ENCODE measurements at regions not wholly inside any gene's neighbourhood (a gene's known extent, or its start where the extent isn't known, plus 50 kb on each side); places are given as distances from the start of the nearest gene placed in this dataset.
A peak's percentile ranks its signal among the peaks of the same experiment; 100 is the strongest.

GRCh38 chr2:216320852-216321251, 51.4 kb downstream of the MARCHF4 start:
- DNase-seq, result no peak

DNA sequence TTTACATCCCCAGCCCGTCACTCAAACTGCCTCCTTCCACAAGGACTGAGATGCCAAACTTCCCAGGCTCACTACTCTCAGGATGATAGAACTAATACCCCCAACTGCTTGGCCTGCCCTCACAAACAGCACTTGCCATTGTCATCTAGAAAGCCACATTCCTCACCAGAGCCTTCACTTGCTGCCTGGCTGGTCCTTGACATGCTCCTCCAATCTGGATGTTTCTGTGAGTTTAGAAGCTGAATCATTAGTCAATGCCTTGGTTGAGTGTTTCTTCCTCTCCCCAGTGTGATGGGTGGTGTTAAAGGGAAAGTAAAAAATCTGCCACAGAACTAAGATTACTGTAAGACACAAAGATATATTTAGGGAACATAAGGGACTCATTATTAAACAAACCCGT, 52.5 kb downstream of the MARCHF4 start:
- DNase-seq, result no peak

DNA sequence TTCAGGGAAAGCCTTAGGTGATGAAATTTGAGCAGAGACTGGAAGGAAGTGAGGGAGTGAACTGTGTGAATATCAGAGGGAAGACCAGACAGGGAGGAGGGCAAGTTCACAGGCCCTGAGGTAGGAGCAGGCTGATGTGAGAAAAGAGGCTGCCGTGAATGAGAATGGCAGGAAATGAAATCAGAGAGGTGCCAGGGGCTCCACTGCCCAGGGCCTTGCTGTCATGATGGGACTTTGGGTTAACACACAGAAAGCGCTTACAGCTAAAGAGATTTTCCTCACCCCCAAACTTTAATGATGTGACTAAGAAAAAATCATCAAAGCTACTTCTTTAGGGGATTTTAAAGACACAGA, 53.8 kb downstream of the MARCHF4 start:
- DNase-seq, result no peak

GRCh38 chr2:216317831-216318520, 54.3 kb downstream of the MARCHF4 start:
- no peak for DNase-seq

GRCh38 chr2:216316743-216317142, 55.5 kb downstream of the MARCHF4 start:
- no peak for DNase-seq

GRCh38 chr2:216315802-216316603, 56.3 kb downstream of the MARCHF4 start:
- no peak for DNase-seq

- DNase-seq, result peak; percentile 70
Measured at GRCh38 chr2:216312441-216312840, 59.8 kb downstream of the MARCHF4 start.

DNA sequence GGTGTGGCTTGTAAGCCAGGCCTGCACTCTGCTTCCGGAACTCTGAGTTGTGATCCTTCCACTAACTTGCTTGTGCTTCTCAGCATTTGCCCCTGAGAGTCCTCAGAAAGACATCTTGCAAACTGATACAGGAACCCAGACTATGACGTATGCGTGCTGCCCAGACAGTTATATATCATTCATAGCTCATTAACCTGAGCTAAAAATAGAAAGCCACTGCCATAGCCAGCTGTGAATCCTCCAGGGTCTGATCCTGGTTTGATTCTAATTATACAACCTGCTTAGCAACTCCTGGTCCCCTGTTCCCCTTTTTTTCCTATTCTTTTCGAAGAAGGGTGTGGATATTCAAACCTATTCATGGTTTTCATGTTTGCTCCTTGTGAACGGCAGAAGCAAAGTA, 63.7 kb downstream of the MARCHF4 start:
- DNase-seq, result peak; percentile 78

GRCh38 chr2:216307496-216307895, 64.8 kb downstream of the MARCHF4 start:
- DNase-seq, result no peak

DNA sequence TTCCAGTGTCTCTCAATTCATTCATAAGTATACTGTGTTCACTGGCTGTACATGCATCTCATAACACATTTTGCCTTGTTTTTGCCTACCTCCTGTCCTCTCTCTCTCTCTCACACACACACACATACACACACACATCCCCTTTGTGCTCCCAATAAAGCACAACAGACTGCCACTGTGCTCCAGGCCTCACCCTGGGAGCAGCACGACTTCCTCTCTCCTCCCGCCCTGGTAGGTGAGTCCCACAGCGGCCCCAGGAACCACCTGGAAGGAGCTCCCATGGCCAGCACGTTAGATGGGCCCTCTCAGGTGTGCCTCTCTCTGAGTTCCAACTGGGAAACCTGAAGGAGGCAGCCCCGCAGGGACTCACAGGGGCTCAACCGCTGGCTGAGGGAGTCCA, 65.4 kb downstream of the MARCHF4 start:
- DNase-seq, result no peak

DNA sequence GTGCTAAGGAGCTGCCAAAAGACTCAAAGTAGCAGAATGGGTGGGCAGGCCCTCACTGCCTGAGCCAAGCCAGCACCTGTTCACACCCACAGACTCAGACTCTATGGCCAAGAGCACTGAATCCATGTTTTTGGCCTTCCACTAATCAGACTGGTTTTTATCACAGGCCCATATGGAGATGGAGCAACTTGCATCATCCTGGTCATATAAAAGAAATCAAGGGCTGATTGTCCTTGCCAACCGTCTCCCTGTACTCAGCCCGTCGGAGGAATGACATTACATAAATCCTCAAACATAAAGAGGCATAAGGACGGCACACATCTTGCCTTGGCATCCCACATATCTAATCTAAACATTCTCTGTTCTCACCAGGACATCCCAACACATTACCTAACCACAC, 66.7 kb downstream of the MARCHF4 start:
- no peak for DNase-seq

DNA sequence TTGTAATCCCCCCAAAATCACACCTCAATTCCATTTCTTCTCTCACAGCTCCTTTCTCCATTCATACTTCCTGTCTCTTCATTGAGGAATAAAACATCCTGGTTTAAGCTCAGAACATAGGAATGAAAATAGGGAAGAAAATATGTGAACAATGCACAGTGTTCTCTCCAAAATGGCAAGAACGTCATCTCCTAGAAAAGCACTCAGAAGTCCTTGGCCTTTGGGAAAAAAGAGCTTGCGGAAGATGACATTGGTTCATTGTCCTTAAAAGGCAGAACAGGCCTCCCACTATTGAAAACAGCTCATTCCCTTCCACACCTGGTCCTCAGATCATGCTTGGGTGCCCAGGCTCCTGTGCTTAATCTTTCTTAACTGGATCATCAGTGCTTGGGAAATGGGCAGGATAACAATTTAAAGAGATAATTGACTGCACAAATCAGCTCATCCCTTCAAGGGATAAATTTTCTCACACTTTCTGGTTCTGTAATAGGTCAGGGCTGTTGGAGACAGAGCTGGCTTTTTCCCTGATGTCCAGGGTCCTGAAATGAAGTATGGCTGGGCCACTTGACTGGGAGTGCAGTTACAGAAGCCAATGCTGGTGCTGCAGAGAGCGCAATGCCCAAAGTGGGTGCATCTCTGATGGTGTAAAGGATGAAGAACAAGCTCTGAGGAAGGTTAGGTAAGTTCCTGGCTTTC, 69.2 kb downstream of the MARCHF4 start:
- DNase-seq, result no peak

DNA sequence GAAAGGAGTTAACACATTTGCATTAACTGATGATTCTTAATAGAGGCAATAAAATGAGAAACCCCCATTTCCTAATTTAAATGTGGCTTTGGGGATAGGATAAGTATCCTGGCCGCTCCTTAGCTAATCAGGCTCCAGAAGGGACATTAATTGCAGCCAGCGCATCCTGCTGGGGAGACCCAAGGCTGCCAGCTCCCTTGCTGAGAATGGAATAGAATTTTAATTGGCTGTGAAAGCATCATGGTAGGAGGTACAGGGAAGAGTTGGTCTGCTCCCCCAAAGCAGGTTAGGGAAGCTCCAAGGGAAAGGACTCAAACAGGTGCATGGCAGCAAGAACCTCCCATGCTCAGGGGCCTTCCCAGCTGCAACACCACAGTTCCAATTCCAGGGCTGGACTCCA, 71.4 kb downstream of the MARCHF4 start:
- DNase-seq, result no peak

DNA sequence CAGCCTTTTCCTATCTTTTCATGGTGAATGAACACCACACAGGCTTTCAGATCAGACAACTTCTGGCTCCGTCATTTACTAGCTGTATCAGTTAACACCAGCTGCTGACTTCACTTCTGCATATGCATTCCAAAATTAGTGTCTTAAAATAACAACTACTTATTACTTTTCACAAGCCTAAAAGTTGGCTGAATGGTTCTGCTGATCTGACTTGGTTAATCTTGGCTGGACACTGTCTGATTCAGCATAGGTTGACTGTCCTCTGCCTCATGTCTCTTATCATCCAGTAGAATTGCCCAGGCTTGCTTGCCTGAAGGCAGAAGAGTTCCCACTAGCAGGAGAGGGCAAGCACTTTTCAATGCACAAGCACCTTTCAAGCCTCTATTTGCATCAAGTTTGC, 72.7 kb downstream of the MARCHF4 start:
- no peak for DNase-seq

DNA sequence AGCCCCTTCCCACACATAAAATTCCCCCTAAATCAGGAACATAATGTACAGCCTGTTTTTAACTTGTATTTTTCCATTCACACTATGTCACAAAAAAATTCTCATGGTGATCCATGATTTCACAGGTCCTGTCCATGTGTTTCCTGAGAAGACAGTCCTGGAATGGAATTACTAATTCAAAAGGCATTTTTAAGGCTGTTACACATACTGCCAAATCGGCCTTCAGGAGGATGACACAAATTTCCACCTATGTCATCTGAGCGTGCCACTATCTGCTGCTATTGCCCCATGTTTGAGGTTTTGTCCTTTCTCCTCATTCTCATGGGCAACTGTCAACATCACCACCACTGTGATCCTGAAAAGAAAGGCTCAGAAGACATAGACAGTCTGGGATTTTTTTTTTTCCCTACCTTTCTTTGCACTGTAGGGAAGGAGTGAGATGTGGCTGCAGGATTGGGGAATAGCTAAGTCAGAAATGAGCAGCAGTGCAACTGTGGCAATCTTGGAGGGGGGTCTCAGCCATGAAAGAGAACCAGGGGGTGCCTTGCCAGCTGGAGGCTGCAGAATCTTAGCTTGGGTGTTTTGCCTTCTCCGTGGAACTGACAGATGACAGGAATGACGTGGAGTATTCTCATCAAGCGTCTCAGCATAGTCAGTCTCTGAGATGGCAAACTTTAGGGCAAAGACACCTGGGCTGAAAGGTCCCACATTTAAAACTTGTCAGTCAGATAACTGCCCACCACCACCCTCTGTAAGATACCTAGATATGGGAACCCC, 73.4 kb downstream of the MARCHF4 start:
- DNase-seq, result no peak

DNA sequence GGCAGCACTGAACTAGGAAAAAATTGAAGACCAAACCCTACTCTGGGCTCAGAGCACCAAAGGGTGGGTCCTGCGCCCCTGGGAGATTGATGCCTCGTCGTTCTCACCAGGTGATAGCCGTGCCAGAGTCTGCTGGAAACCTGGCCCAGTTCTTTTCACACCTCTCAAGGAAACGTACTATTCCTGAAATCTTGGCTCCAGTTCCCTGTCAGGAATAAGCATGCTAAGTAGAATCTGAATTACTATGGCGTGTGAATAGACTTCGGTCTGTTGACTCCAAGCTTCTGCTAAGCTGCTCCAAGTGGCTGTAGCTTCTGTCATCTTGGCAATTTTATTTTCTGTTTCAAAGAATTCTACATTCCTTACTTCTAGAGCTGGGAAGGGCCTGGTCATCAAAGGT, 75.4 kb downstream of the MARCHF4 start:
- no peak for DNase-seq

- DNase-seq, result no peak
Measured at GRCh38 chr2:216294305-216294704, 78.0 kb downstream of the MARCHF4 start.

GRCh38 chr2:216293883-216294282, 78.4 kb downstream of the MARCHF4 start:
- no peak for DNase-seq

DNA sequence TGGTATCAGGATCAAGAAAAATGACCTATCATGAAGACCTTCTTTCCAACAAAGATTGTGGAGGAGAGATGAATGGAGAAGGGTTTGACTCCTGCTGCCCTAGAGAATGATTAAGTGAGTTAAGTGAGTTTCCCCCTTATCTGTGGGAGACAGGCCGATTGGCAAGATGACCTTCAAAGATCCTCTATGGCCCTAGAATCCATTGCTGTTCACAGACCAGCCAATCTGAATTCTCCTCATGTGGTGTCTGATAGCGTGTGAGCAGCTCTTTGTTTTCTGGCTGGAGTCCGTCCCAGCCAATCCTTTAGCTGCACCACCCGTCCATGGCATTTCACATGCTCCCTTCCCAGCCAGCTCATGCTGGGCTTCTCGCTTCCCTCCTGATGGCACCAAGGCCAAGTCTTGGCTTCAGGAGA, 79.4 kb downstream of the MARCHF4 start:
- DNase-seq, result no peak

DNA sequence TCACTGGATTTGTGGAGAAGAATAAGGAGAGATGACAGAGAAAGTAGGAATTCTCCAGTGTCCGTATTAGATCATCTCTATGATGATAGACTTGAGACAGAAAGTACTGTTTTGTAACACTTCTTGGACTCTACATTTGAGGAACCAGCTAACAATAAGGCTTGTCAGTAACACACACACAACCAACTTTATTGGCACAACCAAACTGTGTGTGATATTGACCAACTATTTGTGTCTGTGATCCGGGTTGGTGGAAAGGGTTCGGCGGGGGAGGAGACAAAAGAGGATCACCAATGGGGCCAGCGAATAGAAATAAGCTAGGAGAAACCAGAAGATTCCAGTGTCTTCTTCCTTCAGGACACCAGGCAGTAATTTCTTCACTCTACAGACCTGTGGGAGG, 79.8 kb downstream of the MARCHF4 start:
- no peak for DNase-seq

DNA sequence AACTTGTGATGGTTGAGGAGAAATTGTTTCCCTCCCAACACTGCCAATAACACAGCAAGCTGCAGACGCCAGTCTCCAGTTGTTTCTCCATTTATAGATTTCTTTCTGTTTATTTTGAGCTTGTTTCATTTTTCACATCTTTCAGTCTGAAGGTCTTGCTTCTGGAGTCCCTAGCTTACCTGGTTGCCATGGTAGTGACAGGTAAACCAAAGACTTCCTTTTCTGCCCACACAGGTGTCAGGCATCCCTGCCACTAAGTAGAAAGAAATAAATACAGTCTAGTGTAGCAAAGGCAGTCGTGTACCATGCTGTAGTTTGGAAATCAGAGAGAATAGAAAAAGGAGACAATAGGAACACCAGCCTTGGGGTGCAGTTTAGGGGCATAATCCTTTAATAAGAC, 82.8 kb downstream of the MARCHF4 start:
- no peak for DNase-seq

GRCh38 chr2:216287251-216287650, 85.0 kb downstream of the MARCHF4 start:
- DNase-seq, result no peak

DNA sequence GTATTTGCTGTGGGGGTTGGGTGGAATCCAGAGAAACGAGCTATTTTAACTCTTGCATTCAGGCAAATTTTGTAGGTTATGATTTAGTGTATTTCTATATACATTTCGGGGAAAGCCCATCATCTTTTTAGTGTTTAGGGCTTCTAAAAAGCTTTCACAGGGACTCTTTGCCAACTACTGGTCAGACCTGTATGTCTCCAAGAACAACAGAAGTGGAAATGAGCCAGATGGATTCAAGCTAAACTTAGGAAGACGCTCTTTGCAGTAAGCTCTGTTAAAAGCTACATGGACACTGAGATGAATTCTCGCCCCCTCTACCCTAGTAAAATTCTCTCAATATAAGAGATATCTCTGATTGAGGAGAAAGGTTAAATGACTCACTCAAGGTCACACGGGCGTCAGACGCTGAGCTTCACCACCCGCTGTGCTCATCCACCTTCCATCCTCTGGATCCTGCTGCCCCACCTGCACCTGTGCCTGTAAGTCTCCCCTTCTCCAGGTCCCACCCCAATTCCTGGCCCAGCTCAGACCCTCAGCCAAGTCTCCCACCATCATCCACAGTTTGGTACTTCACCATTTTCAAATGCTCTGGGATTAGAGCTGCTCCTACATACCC, 85.6 kb downstream of the MARCHF4 start:
- no peak for DNase-seq
